Fibroblast of lung (primary cell): ENCODE measurements at regions not wholly inside any gene's neighbourhood (a gene's known extent, or its start where the extent isn't known, plus 50 kb on each side); places are given as distances from the start of the nearest gene placed in this dataset.

Source experiments
- DNase-seq, 2 donors: peaks; one replicate each; pipeline versions ENCODE4 v3.0.0 to v3.0.0-alpha.2; 2010; ENCODE audit warnings: low read depth in 2 of 2
- H2AFZ ChIP-seq: 2 replicates; pipeline ENCODE4 v1.5.1; 2012; ENCODE audit warnings: low read length, control low read depth, inconsistent platforms
- H3K27ac ChIP-seq: 2 replicates; pipeline ENCODE4 v1.5.1; 2011; ENCODE audit warnings: low read length, control low read depth; ENCODE audit not compliant: insufficient read depth
- H3K27me3 ChIP-seq: 2 replicates; pipeline ENCODE4 v1.5.1; 2011; ENCODE audit warnings: mild to moderate bottlenecking, low read length; ENCODE audit not compliant: control insufficient read depth, insufficient read depth
- H3K36me3 ChIP-seq: 2 replicates; pipeline ENCODE4 v1.5.1; 2011; ENCODE audit warnings: low read length; ENCODE audit not compliant: control insufficient read depth, insufficient read depth
- H3K4me1 ChIP-seq: 2 replicates; pipeline ENCODE4 v1.5.1; 2011; ENCODE audit warnings: low read length; ENCODE audit not compliant: control insufficient read depth, insufficient read depth; ENCODE audit errors: extremely low read depth
- H3K4me2 ChIP-seq: 2 replicates; pipeline ENCODE4 v1.5.1; 2011; ENCODE audit warnings: low read length, control low read depth; ENCODE audit not compliant: insufficient read depth; ENCODE audit errors: extremely low read depth
- H3K4me3 ChIP-seq, 4 experiments: fragments of 200-600 bp in 1 of 4; sonication (generic) in 1 of 4; replicated peaks in 1 of 4; 2 replicates each; pipeline ENCODE4 v1.5.1; 2011 to 2016; ENCODE audit warnings: low read length in 4 of 4, low read depth in 3 of 4, mild to moderate bottlenecking in 3 of 4, control low read depth in 2 of 4, inconsistent platforms in 1 of 4, mixed read lengths in 1 of 4; ENCODE audit not compliant: insufficient read depth in 1 of 4; ENCODE audit errors: control extremely low read depth in 1 of 4
- H3K79me2 ChIP-seq: 2 replicates; pipeline ENCODE4 v1.5.1; 2012; ENCODE audit warnings: mild to moderate bottlenecking, low read length, inconsistent platforms; ENCODE audit not compliant: control insufficient read depth, insufficient read depth
- H3K9ac ChIP-seq: 2 replicates; pipeline ENCODE4 v1.5.1; 2011; ENCODE audit warnings: mild to moderate bottlenecking, low read length, control low read depth; ENCODE audit not compliant: insufficient read depth
- H3K9me3 ChIP-seq: 2 replicates; pipeline ENCODE4 v1.5.1; 2012; ENCODE audit warnings: low read depth, low read length; ENCODE audit not compliant: control insufficient read depth, insufficient read depth
- H4K20me1 ChIP-seq: 2 replicates; pipeline ENCODE4 v1.5.1; 2011; ENCODE audit warnings: low read length; ENCODE audit not compliant: control insufficient read depth, insufficient read depth; ENCODE audit errors: extremely low read depth
- EZH2 ChIP-seq: IDR thresholded peaks from 2 replicates; pipeline ENCODE4 v1.5.1; 2012; ENCODE audit warnings: low read length, control low read depth, mild to moderate bottlenecking; ENCODE audit errors: missing control alignments
- TF ChIP-seq, protein P1 (sequence below), 2 donors: IDR thresholded peaks in 1 of 2; conservative IDR thresholded peaks in 1 of 2; 1 replicate in 1 of 2; 2 replicates in 1 of 2; pipeline ENCODE4 v1.5.1; 2011 to 2012; ENCODE audit warnings: low read length in 2 of 2, control low read depth in 1 of 2, inconsistent platforms in 1 of 2, low read depth in 1 of 2, mild to moderate bottlenecking in 1 of 2

GRCh38 chr10:128835361-128835760 lies 631.7 kb upstream of the MGMT start:
- no peak overlapping the region for H3K4me3 ChIP-seq
- no peaks in the 10 kb centered on the region for H3K4me1 ChIP-seq
- no peak overlapping the region for H3K9ac ChIP-seq
- no peaks in the 10 kb centered on the region for H4K20me1 ChIP-seq
- no peak overlapping the region for H3K27ac ChIP-seq
- H3K36me3 ChIP-seq: no peaks in the 10 kb centered on the region
- H3K27me3 ChIP-seq: no peaks in the 10 kb centered on the region
- H3K79me2 ChIP-seq: no peaks in the 10 kb centered on the region
- H3K4me2 ChIP-seq: no peak overlapping the region
- TF ChIP-seq EZH2: no peak
- TF ChIP-seq, protein P1, sequence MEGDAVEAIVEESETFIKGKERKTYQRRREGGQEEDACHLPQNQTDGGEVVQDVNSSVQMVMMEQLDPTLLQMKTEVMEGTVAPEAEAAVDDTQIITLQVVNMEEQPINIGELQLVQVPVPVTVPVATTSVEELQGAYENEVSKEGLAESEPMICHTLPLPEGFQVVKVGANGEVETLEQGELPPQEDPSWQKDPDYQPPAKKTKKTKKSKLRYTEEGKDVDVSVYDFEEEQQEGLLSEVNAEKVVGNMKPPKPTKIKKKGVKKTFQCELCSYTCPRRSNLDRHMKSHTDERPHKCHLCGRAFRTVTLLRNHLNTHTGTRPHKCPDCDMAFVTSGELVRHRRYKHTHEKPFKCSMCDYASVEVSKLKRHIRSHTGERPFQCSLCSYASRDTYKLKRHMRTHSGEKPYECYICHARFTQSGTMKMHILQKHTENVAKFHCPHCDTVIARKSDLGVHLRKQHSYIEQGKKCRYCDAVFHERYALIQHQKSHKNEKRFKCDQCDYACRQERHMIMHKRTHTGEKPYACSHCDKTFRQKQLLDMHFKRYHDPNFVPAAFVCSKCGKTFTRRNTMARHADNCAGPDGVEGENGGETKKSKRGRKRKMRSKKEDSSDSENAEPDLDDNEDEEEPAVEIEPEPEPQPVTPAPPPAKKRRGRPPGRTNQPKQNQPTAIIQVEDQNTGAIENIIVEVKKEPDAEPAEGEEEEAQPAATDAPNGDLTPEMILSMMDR (conservative IDR thresholded peaks at IDR 0.05 in 1 of 2, IDR thresholded peaks at IDR 0.05 in 1 of 2; ENCODE audit: low read depth in 1 of 2, low read length in 2 of 2): no peak
- no peak for DNase-seq
- H2AFZ ChIP-seq: no peak overlapping the region
- no peaks in the 10 kb centered on the region for H3K9me3 ChIP-seq

DNA sequence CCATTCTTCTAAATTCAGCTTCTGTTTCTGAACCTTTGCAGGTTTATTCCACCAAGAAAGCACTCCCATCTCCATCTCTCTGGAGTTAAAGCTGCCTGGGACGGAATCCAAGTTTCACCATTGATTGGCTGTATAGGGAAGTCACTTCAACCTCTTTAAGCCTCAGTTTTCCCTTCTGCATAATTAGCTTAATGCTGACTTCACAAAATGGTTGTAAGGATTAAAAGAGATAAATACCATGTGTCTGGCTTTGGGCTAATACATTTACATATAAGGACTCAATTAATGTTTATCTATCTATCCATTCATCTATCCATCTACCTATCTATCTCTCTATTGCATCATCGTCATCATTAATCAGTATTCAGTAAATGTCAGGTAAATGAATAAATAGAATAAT lies 629.6 kb upstream of the MGMT start:
- Histone ChIP-seq H3K27me3 (no peaks in the 10 kb centered on the region), H3K4me1 (no peaks in the 10 kb centered on the region), H3K79me2 (no peaks in the 10 kb centered on the region), H3K4me2 (no peak overlapping the region), H4K20me1 (no peaks in the 10 kb centered on the region), H2AFZ (no peak overlapping the region), H3K36me3 (no peaks in the 10 kb centered on the region), H3K4me3 (no peak overlapping the region), H3K27ac (no peak overlapping the region), H3K9me3 (no peaks in the 10 kb centered on the region), H3K9ac (no peak overlapping the region)
- TF ChIP-seq EZH2: no peak
- TF ChIP-seq, protein P1 (conservative IDR thresholded peaks at IDR 0.05 in 1 of 2, IDR thresholded peaks at IDR 0.05 in 1 of 2; ENCODE audit: low read depth in 1 of 2, low read length in 2 of 2): no peak
- no peak for DNase-seq

- Histone ChIP-seq H3K9ac (no peak overlapping the region), H3K27me3 (no peaks in the 10 kb centered on the region), H2AFZ (no peak overlapping the region), H3K4me1 (no peaks in the 10 kb centered on the region), H3K4me2 (no peak overlapping the region), H3K9me3 (no peaks in the 10 kb centered on the region), H3K79me2 (no peaks in the 10 kb centered on the region), H3K27ac (no peak overlapping the region), H3K4me3 (no peak overlapping the region), H3K36me3 (no peaks in the 10 kb centered on the region), H4K20me1 (no peaks in the 10 kb centered on the region)
- TF ChIP-seq, protein P1 (conservative IDR thresholded peaks at IDR 0.05 in 1 of 2, IDR thresholded peaks at IDR 0.05 in 1 of 2; ENCODE audit: low read depth in 1 of 2, low read length in 2 of 2): no peak
- no peak for TF ChIP-seq EZH2
- DNase-seq: no peak
Measured at GRCh38 chr10:128839134-128839533, 627.9 kb upstream of the MGMT start.
